Aorta (tissue), 5 donors: ENCODE measurements at regions not wholly inside any gene's neighbourhood (a gene's known extent, or its start where the extent isn't known, plus 50 kb on each side); places are given as distances from the start of the nearest gene placed in this dataset.

ENCODE experiments used
- ATAC-seq: fragments of 200-7000 bp; cut with Tn5 transposase; one replicate; pipeline ENCODE4 v1.9.1; 2022; ENCODE audit warnings: moderate library complexity; ENCODE audit not compliant: low FRiP score
- DNase-seq, 2 donors: peaks; one replicate each; pipeline ENCODE4 v3.0.0-alpha.2; 2020
- H3K27ac ChIP-seq, 2 donors: one replicate each; pipeline ENCODE4 v1.5.1; 2013; ENCODE audit warnings: low read length in 2 of 2, mild to moderate bottlenecking in 2 of 2, moderate library complexity in 2 of 2, control low read depth in 1 of 2, inconsistent platforms in 1 of 2, low read depth in 1 of 2
- H3K27me3 ChIP-seq, 2 donors: one replicate each; pipeline ENCODE4 v1.6.1; 2013; ENCODE audit warnings: control low read depth in 1 of 2, low read length in 1 of 2, mild to moderate bottlenecking in 1 of 2, moderate library complexity in 1 of 2; ENCODE audit not compliant: insufficient read depth in 2 of 2, control insufficient read depth in 1 of 2
- H3K36me3 ChIP-seq, 2 donors: one replicate each; pipeline ENCODE4 v1.6.1; 2013; ENCODE audit warnings: control low read depth in 1 of 2, low read length in 1 of 2, mild to moderate bottlenecking in 1 of 2; ENCODE audit not compliant: insufficient read depth in 2 of 2, control insufficient read depth in 1 of 2
- H3K4me1 ChIP-seq, 2 donors: one replicate each; pipeline ENCODE4 v1.6.1; 2013; ENCODE audit warnings: low read length in 2 of 2, control low read depth in 1 of 2, mild to moderate bottlenecking in 1 of 2, moderate library complexity in 1 of 2; ENCODE audit not compliant: insufficient read depth in 2 of 2, control insufficient read depth in 1 of 2
- H3K4me3 ChIP-seq, 2 donors: one replicate each; pipeline ENCODE4 v1.5.1; 2013; ENCODE audit warnings: low read length in 2 of 2, control low read depth in 1 of 2, mild to moderate bottlenecking in 1 of 2
- H3K9me3 ChIP-seq: one replicate; pipeline ENCODE4 v1.6.1; 2013; ENCODE audit warnings: mild to moderate bottlenecking, low read length; ENCODE audit not compliant: control insufficient read depth
- WGBS, 2 donors: extraction: QIAGEN DNeasy Blood & Tissue Kit; methylation state at CpG; one replicate each; pipeline ENCODE4 v1.1.7; 2013; 5-methylcytosine and 5-hydroxymethylcytosine counted together
- intact Hi-C, 2 donors: fragments of 100-400 bp; cut with DNase I; formaldehyde crosslinking; loops; one replicate each; pipeline versions ENCODE4 v1.14.2 to v1.15.0; 2022
- donor health status: healthy with polysubstance abuse.
- donor health status: Bipolar disorder and iron deficiency.
- donor health status: DM: no; HTN: no; CAD: no.
- donor health status: DM: no; HTN: no; CAD: no.
- donor health status: DM: yes; HTN: yes; CAD: no.

GRCh38 chr9:115367780-115368525 is 250.0 kb upstream of the TNC start:
- Histone ChIP-seq H3K9me3 (no peaks in the 10 kb centered on the region), H3K36me3 (no peaks in the 10 kb centered on the region), H3K27ac (no peak overlapping the region), H3K4me1 (peaks cover 0 to 2% of the 10 kb centered on the region in 2 donors), H3K4me3 (no peak overlapping the region), H3K27me3 (no peaks in the 10 kb centered on the region)
- WGBS, 2 donors, result 92 to 97% methylated on average over 2 of the region's 2 CpGs
- DNase-seq (no peak), ATAC-seq (no peak)
- intact Hi-C loops, result no loop called here

- DNase-seq (peak in 1 of 2 donors; percentile 50), ATAC-seq (peak; percentile 11)
- intact Hi-C loops, result no loop called here
- Histone ChIP-seq H3K4me3 (no peak overlapping the region), H3K27me3 (no peaks in the 10 kb centered on the region), H3K4me1 (peaks cover 0 to 2% of the 10 kb centered on the region in 2 donors), H3K9me3 (no peaks in the 10 kb centered on the region), H3K36me3 (no peaks in the 10 kb centered on the region), H3K27ac (no peak overlapping the region)
- 25 to 33% methylated on average over 5 of the region's 5 CpGs for WGBS, 2 donors
Observed at GRCh38 chr9:115369322-115369957, 251.5 kb upstream of the TNC start.

GRCh38 chr9:115373000-115373709 is 255.2 kb upstream of the TNC start:
- intact Hi-C loops, result no loop called here

GRCh38 chr9:115373710-115374045 is 255.7 kb upstream of the TNC start:
- Histone ChIP-seq H3K27me3 (no peaks in the 10 kb centered on the region), H3K4me3 (no peak overlapping the region), H3K4me1 (no peaks in the 10 kb centered on the region), H3K9me3 (no peaks in the 10 kb centered on the region), H3K27ac (no peak overlapping the region), H3K36me3 (no peaks in the 10 kb centered on the region)
- ATAC-seq (no peak), DNase-seq (no peak)
- intact Hi-C loops, result no loop called here

More at GRCh38 chr9:115373000-115373709, 255.2 kb upstream of the TNC start:
- no peaks in the 10 kb centered on the region for H3K27me3 ChIP-seq
- H3K4me3 ChIP-seq, result no peak overlapping the region
- ATAC-seq (no peak), DNase-seq (no peak)
- WGBS, 2 donors, result 90 to 93% methylated on average over 6 of the region's 6 CpGs
- no peaks in the 10 kb centered on the region for H3K36me3 ChIP-seq
- H3K27ac ChIP-seq, result no peak overlapping the region
- no peaks in the 10 kb centered on the region for H3K4me1 ChIP-seq
- H3K9me3 ChIP-seq, result no peaks in the 10 kb centered on the region

GRCh38 chr9:115374724-115375268 is 256.8 kb upstream of the TNC start:
- Histone ChIP-seq H3K27me3 (no peaks in the 10 kb centered on the region), H3K9me3 (no peaks in the 10 kb centered on the region), H3K4me1 (no peaks in the 10 kb centered on the region), H3K4me3 (no peak overlapping the region), H3K27ac (no peak overlapping the region), H3K36me3 (no peaks in the 10 kb centered on the region)
- 96% methylated on average over 4 of the region's 4 CpGs for WGBS, 2 donors
- DNase-seq (no peak), ATAC-seq (no peak)
- intact Hi-C loops, result no loop called here

- no peak for DNase-seq
- Histone ChIP-seq H3K36me3 (no peaks in the 10 kb centered on the region), H3K27ac (no peak overlapping the region), H3K9me3 (peaks cover 7% of the 10 kb centered on the region), H3K4me3 (no peak overlapping the region), H3K4me1 (no peaks in the 10 kb centered on the region), H3K27me3 (no peaks in the 10 kb centered on the region)
- 75 to 78% methylated on average over 3 of the region's 3 CpGs for WGBS, 2 donors
- intact Hi-C loops, result no loop called here
- no peak for ATAC-seq
Observed at GRCh38 chr9:115378241-115378640, 260.3 kb upstream of the TNC start.

GRCh38 chr9:115378758-115379157 is 260.8 kb upstream of the TNC start:
- intact Hi-C loops, result no loop called here
- no peak for ATAC-seq
- H3K9me3 ChIP-seq, result peaks cover 7% of the 10 kb centered on the region
- no peak for DNase-seq
- no peak overlapping the region for H3K4me3 ChIP-seq
- no peaks in the 10 kb centered on the region for H3K27me3 ChIP-seq
- H3K4me1 ChIP-seq, result no peaks in the 10 kb centered on the region
- no peak overlapping the region for H3K27ac ChIP-seq
- no peaks in the 10 kb centered on the region for H3K36me3 ChIP-seq

- no peak overlapping the region for H3K4me3 ChIP-seq
- no peak overlapping the region for H3K27ac ChIP-seq
- H3K27me3 ChIP-seq, result no peaks in the 10 kb centered on the region
- ATAC-seq (peak; percentile 50), DNase-seq (no peak)
- peaks cover 7% of the 10 kb centered on the region for H3K9me3 ChIP-seq
- H3K36me3 ChIP-seq, result no peaks in the 10 kb centered on the region
- H3K4me1 ChIP-seq, result no peaks in the 10 kb centered on the region
- intact Hi-C loops, result no loop called here
- WGBS, 2 donors, result 96 to 97% methylated on average over 3 of the region's 3 CpGs
Observed at GRCh38 chr9:115379719-115380118, 261.8 kb upstream of the TNC start.
